Esophagus muscularis mucosa (tissue), 4 donors: ENCODE measurements at regions not wholly inside any gene's neighbourhood (a gene's known extent, or its start where the extent isn't known, plus 50 kb on each side); places are given as distances from the start of the nearest gene placed in this dataset.

ENCODE experiments used
- DNase-seq: peaks from one replicate; pipeline ENCODE4 v3.0.0-alpha.2; 2017; ENCODE audit errors: extremely low spot score
- H3K27ac ChIP-seq, 4 donors: fragments of 200-600 bp; sonication (generic); replicated peaks in 1 of 4; 1 replicate in 3 of 4; 2 replicates in 1 of 4; pipeline ENCODE4 v1.5.1; 2016 to 2019; ENCODE audit warnings: mild to moderate bottlenecking in 1 of 4
- H3K27me3 ChIP-seq, 4 donors: fragments of 200-600 bp; sonication (generic); one replicate each; pipeline versions ENCODE4 v1.5.1 to v1.6.0; 2016 to 2019
- H3K36me3 ChIP-seq, 4 donors: fragments of 200-600 bp; sonication (generic); one replicate each; pipeline ENCODE4 v1.5.1; 2016 to 2019
- H3K4me1 ChIP-seq, 4 donors: fragments of 200-600 bp; sonication (generic); one replicate each; pipeline ENCODE4 v1.5.1; 2016 to 2019
- H3K4me3 ChIP-seq, 4 donors: fragments of 200-600 bp; sonication (generic); 1 replicate in 2 of 4; 2 replicates in 2 of 4; pipeline ENCODE4 v1.5.1; 2016 to 2019; ENCODE audit warnings: mild to moderate bottlenecking in 4 of 4, moderate library complexity in 1 of 4
- H3K9me3 ChIP-seq, 4 donors: fragments of 200-600 bp; sonication (generic); 1 replicate in 3 of 4; 2 replicates in 1 of 4; pipeline ENCODE4 v1.5.1; 2016 to 2019
- EP300 ChIP-seq: sonication (generic); formaldehyde crosslinking; IDR thresholded peaks from one replicate; pipeline ENCODE4 v1.6.1; 2017; ENCODE audit warnings: antibody characterized with exemption
- POLR2A ChIP-seq: fragments of 450-650 bp; IDR thresholded peaks from one replicate; pipeline ENCODE4 v1.6.1; 2017; ENCODE audit warnings: antibody characterized with exemption, moderate library complexity, mild to moderate bottlenecking, low read depth
- POLR2AphosphoS5 ChIP-seq, 2 donors: sonication (generic); formaldehyde crosslinking; IDR thresholded peaks; one replicate each; pipeline ENCODE4 v1.6.1; 2017; ENCODE audit warnings: antibody characterized with exemption in 2 of 2
- WGBS: methylation state at CpG from one replicate; pipeline ENCODE4 v1.1.5; 2018; 5-methylcytosine and 5-hydroxymethylcytosine counted together
- intact Hi-C: fragments of 100-400 bp; cut with DNase I; formaldehyde crosslinking; loops from one replicate; pipeline ENCODE4 v1.15.1; 2023
- TF ChIP-seq, protein P1 (sequence below), 3 experiments: fragments of 200-600 bp in 2 of 3; fragments of 450-650 bp in 1 of 3; sonication (generic) in 2 of 3; IDR thresholded peaks; one replicate each; pipeline ENCODE4 v1.5.1; 2017 to 2019; ENCODE audit warnings: antibody characterized with exemption in 3 of 3, mild to moderate bottlenecking in 2 of 3, moderate library complexity in 1 of 3

GRCh38 chr11:109197656-109198055 is 224.3 kb upstream of the C11orf87 start:
- Histone ChIP-seq H3K27me3 (no peaks in the 10 kb centered on the region), H3K4me1 (no peaks in the 10 kb centered on the region), H3K36me3 (no peaks in the 10 kb centered on the region), H3K4me3 (no peak overlapping the region), H3K27ac (no peak overlapping the region), H3K9me3 (peaks cover 0 to 6% (median 3%) of the 10 kb centered on the region in 4 donors)
- intact Hi-C loops = no loop called here
- DNase-seq = no peak
- 65% methylated on average over 1 of the region's 1 CpG for WGBS
- TF ChIP-seq EP300 = no peak
- TF ChIP-seq POLR2A = no peak
- no peak for TF ChIP-seq POLR2AphosphoS5 (IDR thresholded peaks at IDR 0.05)
- TF ChIP-seq, protein P1, sequence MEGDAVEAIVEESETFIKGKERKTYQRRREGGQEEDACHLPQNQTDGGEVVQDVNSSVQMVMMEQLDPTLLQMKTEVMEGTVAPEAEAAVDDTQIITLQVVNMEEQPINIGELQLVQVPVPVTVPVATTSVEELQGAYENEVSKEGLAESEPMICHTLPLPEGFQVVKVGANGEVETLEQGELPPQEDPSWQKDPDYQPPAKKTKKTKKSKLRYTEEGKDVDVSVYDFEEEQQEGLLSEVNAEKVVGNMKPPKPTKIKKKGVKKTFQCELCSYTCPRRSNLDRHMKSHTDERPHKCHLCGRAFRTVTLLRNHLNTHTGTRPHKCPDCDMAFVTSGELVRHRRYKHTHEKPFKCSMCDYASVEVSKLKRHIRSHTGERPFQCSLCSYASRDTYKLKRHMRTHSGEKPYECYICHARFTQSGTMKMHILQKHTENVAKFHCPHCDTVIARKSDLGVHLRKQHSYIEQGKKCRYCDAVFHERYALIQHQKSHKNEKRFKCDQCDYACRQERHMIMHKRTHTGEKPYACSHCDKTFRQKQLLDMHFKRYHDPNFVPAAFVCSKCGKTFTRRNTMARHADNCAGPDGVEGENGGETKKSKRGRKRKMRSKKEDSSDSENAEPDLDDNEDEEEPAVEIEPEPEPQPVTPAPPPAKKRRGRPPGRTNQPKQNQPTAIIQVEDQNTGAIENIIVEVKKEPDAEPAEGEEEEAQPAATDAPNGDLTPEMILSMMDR (IDR thresholded peaks at IDR 0.05) = no peak

DNA sequence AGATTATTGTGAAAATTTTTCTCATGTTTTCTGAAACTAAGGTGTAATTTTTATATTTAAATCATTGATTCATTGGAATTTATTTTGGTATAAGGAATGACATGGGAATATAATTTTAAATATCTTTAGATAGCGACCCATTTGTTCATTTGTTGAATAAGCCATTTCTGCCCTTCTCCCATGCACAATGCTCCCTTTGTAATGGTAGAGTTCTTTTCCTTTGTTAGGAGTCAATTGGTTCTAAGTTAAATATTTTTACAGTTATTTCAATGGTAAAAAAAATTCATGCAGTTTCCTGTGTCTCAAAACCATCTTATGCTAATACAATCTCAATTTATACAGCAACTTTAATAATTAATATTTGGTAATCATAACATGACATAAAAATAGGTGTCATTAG is 218.8 kb upstream of the C11orf87 start:
- H3K27me3 ChIP-seq = no peaks in the 10 kb centered on the region
- H3K27ac ChIP-seq = no peak overlapping the region
- intact Hi-C loops = no loop called here
- WGBS = 91% methylated on average over 1 of the region's 1 CpG
- no peak for TF ChIP-seq POLR2AphosphoS5 (IDR thresholded peaks at IDR 0.05)
- TF ChIP-seq, protein P1 (IDR thresholded peaks at IDR 0.05) = no peak
- no peak for TF ChIP-seq EP300
- H3K4me1 ChIP-seq = no peaks in the 10 kb centered on the region
- no peaks in the 10 kb centered on the region for H3K36me3 ChIP-seq
- no peak overlapping the region for H3K4me3 ChIP-seq
- no peak for DNase-seq
- H3K9me3 ChIP-seq = no peaks in the 10 kb centered on the region

DNA sequence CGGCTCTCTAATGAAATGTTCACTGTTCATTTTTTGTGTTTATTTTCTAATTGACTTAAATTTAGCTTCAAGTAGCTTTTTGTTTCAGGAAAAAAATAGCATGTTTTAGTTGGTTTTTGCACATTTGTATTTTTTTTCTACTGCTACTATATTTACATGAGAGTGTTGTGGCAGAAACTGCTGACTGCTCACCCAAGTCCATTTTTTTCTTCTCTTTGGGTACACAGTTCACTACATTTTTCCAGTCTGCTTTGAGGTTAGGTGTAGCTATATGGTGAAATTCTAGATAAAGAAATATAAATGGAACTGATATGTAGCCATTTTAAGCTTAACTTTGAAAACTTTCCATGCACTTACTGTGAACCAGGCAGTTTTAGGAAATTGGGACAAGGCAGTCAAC is 216.7 kb upstream of the C11orf87 start:
- no peak overlapping the region for H3K27ac ChIP-seq
- no peak for DNase-seq
- intact Hi-C loops = no loop called here
- H3K4me1 ChIP-seq = no peaks in the 10 kb centered on the region
- no peaks in the 10 kb centered on the region for H3K27me3 ChIP-seq
- H3K36me3 ChIP-seq = no peaks in the 10 kb centered on the region
- TF ChIP-seq POLR2AphosphoS5 (IDR thresholded peaks at IDR 0.05) (no peak), POLR2A (no peak), EP300 (no peak)
- TF ChIP-seq, protein P1 (IDR thresholded peaks at IDR 0.05) = no peak
- H3K4me3 ChIP-seq = no peak overlapping the region
- H3K9me3 ChIP-seq = no peaks in the 10 kb centered on the region
- WGBS = 76% methylated on average over 1 of the region's 1 CpG

GRCh38 chr11:109208121-109208520 is 213.9 kb upstream of the C11orf87 start:
- Histone ChIP-seq H3K9me3 (no peaks in the 10 kb centered on the region), H3K27ac (no peak overlapping the region), H3K4me3 (no peak overlapping the region), H3K27me3 (no peaks in the 10 kb centered on the region), H3K4me1 (no peaks in the 10 kb centered on the region), H3K36me3 (no peaks in the 10 kb centered on the region)
- intact Hi-C loops = no loop called here
- no peak for DNase-seq
- WGBS = 96% methylated on average over 2 of the region's 2 CpGs
- TF ChIP-seq, protein P1 (IDR thresholded peaks at IDR 0.05) = no peak
- TF ChIP-seq EP300 (no peak), POLR2AphosphoS5 (IDR thresholded peaks at IDR 0.05) (no peak), POLR2A (no peak)

- H3K9me3 ChIP-seq = no peaks in the 10 kb centered on the region
- no peaks in the 10 kb centered on the region for H3K36me3 ChIP-seq
- no peak overlapping the region for H3K27ac ChIP-seq
- DNase-seq = no peak
- H3K4me1 ChIP-seq = no peaks in the 10 kb centered on the region
- intact Hi-C loops = no loop called here
- 74% methylated on average over 3 of the region's 3 CpGs for WGBS
- no peak overlapping the region for H3K4me3 ChIP-seq
- H3K27me3 ChIP-seq = no peaks in the 10 kb centered on the region
- no peak for TF ChIP-seq POLR2AphosphoS5 (IDR thresholded peaks at IDR 0.05)
- TF ChIP-seq, protein P1 (IDR thresholded peaks at IDR 0.05) = no peak
- TF ChIP-seq EP300 = no peak
- no peak for TF ChIP-seq POLR2A
Measured at GRCh38 chr11:109209572-109209971, 212.4 kb upstream of the C11orf87 start.
